ENCODE measurements at regions not wholly inside any gene's neighbourhood (a gene's known extent, or its start where the extent isn't known, plus 50 kb on each side); places are given as distances from the start of the nearest gene placed in this dataset.

- no peaks in the 10 kb centered on the region for H3K9me3 ChIP-seq (ENCODE audit: control insufficient read depth, insufficient read depth, low read length)
- H3K4me1 ChIP-seq (ENCODE audit: control insufficient read depth, insufficient read depth, low read length) = no peaks in the 10 kb centered on the region
- 69% methylated on average over 4 of the region's 4 CpGs for WGBS (ENCODE audit: insufficient coverage)
- DNase-seq (ENCODE audit: low read depth in 4 of 6, low spot score in 6 of 6) = no peak
- no peak overlapping the region for H3K27ac ChIP-seq (ENCODE audit: low read depth, low read length)
- no peaks in the 10 kb centered on the region for H3K27me3 ChIP-seq (ENCODE audit: control insufficient read depth, insufficient read depth, low read length)
- no peak overlapping the region for H3K4me3 ChIP-seq (ENCODE audit: low read depth, low read length)
- H3K36me3 ChIP-seq (ENCODE audit: control insufficient read depth, insufficient read depth, low read length) = no peaks in the 10 kb centered on the region
Measured at GRCh38 chr20:16953858-16954257, 205.7 kb downstream of the OTOR start.

- no peaks in the 10 kb centered on the region for H3K36me3 ChIP-seq (ENCODE audit: control insufficient read depth, insufficient read depth, low read length)
- no peak for DNase-seq (ENCODE audit: low read depth in 4 of 6, low spot score in 6 of 6)
- no peaks in the 10 kb centered on the region for H3K9me3 ChIP-seq (ENCODE audit: control insufficient read depth, insufficient read depth, low read length)
- WGBS (ENCODE audit: insufficient coverage) = 88% methylated on average over 2 of the region's 3 CpGs
- no peaks in the 10 kb centered on the region for H3K4me1 ChIP-seq (ENCODE audit: control insufficient read depth, insufficient read depth, low read length)
- no peaks in the 10 kb centered on the region for H3K27me3 ChIP-seq (ENCODE audit: control insufficient read depth, insufficient read depth, low read length)
- H3K4me3 ChIP-seq (ENCODE audit: low read depth, low read length) = no peak overlapping the region
- H3K27ac ChIP-seq (ENCODE audit: low read depth, low read length) = no peak overlapping the region
Measured at GRCh38 chr20:16955462-16955861, 207.3 kb downstream of the OTOR start.

DNA sequence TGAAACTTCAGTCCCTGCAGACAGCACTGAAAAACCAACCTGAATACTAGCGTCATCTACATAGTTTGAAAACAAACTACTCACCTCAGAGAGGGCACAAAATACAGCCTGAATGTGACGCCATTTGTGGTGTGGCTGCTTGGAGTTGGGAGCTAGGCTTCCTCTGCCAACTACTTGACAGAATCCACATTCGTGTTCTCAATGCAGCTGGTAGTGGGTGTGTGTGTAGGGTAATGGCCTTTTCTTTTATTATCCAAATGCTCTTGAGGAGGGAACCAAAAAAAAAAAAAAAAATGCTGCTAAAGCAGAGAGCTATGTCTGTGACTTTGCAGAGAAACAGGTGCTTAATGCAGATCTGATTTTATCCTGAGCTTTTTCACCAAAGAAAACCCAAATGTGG lies 207.8 kb downstream of the OTOR start:
- Histone ChIP-seq H3K36me3 (ENCODE audit: control insufficient read depth, insufficient read depth, low read length) (no peaks in the 10 kb centered on the region), H3K27ac (ENCODE audit: low read depth, low read length) (no peak overlapping the region), H3K4me3 (ENCODE audit: low read depth, low read length) (no peak overlapping the region), H3K9me3 (ENCODE audit: control insufficient read depth, insufficient read depth, low read length) (no peaks in the 10 kb centered on the region), H3K27me3 (ENCODE audit: control insufficient read depth, insufficient read depth, low read length) (no peaks in the 10 kb centered on the region), H3K4me1 (ENCODE audit: control insufficient read depth, insufficient read depth, low read length) (no peaks in the 10 kb centered on the region)
- no peak for DNase-seq (ENCODE audit: low read depth in 4 of 6, low spot score in 6 of 6)
- WGBS (ENCODE audit: insufficient coverage) = no CpG with 5 or more reads among the region's 3 CpGs

GRCh38 chr20:16965401-16965800 lies 217.2 kb downstream of the OTOR start:
- no peaks in the 10 kb centered on the region for H3K4me1 ChIP-seq (ENCODE audit: control insufficient read depth, insufficient read depth, low read length)
- H3K27me3 ChIP-seq (ENCODE audit: control insufficient read depth, insufficient read depth, low read length) = no peaks in the 10 kb centered on the region
- H3K27ac ChIP-seq (ENCODE audit: low read depth, low read length) = no peak overlapping the region
- H3K36me3 ChIP-seq (ENCODE audit: control insufficient read depth, insufficient read depth, low read length) = no peaks in the 10 kb centered on the region
- WGBS (ENCODE audit: insufficient coverage) = no CpG with 5 or more reads among the region's 2 CpGs
- H3K4me3 ChIP-seq (ENCODE audit: low read depth, low read length) = no peak overlapping the region
- no peak for DNase-seq (ENCODE audit: low read depth in 4 of 6, low spot score in 6 of 6)
- peaks cover 1% of the 10 kb centered on the region for H3K9me3 ChIP-seq (ENCODE audit: control insufficient read depth, insufficient read depth, low read length)

DNA sequence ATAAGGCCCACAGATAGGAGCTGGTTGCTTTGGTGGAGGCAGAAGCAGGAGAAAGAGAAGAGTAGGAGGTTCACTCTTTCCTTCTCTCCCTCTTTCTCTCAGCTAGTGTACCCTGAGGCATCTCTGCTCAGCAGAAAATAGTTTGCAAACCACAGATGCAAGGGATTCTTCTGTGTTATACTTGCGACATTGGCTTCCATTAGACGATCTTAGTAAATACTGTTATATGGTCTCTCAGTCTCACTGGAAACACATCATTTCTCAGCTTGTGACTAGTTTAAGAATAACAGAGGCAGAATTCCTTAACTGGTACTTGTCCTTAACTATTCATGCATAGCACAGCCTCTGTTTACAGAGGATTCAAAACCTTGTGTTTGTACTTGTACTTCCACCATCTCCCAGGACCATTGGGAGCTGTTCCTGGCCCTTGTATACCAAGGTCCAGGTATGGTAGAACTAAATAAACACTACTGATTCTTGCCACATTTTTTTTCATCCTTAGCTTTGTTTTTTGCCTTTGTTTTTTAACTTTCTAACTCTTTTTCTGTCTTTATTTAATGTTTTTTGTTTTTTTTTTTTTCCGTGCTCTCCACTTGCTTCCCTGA lies 218.2 kb downstream of the OTOR start:
- no peak overlapping the region for H3K27ac ChIP-seq (ENCODE audit: low read depth, low read length)
- no peaks in the 10 kb centered on the region for H3K4me1 ChIP-seq (ENCODE audit: control insufficient read depth, insufficient read depth, low read length)
- no peak overlapping the region for H3K4me3 ChIP-seq (ENCODE audit: low read depth, low read length)
- 60% methylated on average over 2 of the region's 3 CpGs for WGBS (ENCODE audit: insufficient coverage)
- peak in 1 of 6 donors; percentile 19 for DNase-seq (ENCODE audit: low read depth in 4 of 6, low spot score in 6 of 6)
- H3K36me3 ChIP-seq (ENCODE audit: control insufficient read depth, insufficient read depth, low read length) = no peaks in the 10 kb centered on the region
- H3K27me3 ChIP-seq (ENCODE audit: control insufficient read depth, insufficient read depth, low read length) = no peaks in the 10 kb centered on the region
- H3K9me3 ChIP-seq (ENCODE audit: control insufficient read depth, insufficient read depth, low read length) = no peaks in the 10 kb centered on the region

DNA sequence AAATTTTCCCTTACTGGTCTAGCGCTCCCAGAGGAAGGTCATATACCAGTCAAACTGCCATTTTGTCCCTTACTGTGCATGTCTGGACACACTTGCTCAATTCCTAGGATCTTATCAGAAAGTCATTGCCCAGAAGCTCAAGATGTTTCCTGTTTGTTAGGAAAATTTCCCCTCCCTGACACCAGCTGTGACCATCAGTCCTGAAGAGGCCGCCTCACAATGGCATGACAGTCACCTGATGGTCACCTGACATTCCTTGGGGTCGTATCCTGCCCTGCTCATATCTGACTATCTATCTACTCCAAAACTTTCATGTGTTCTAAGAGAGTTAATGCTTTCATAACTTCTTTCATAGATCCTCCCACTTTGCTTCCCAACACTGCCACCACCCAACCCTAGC lies 219.9 kb downstream of the OTOR start:
- 86% methylated on average over 1 of the region's 3 CpGs for WGBS (ENCODE audit: insufficient coverage)
- DNase-seq (ENCODE audit: low read depth in 4 of 6, low spot score in 6 of 6) = no peak
- Histone ChIP-seq H3K27ac (ENCODE audit: low read depth, low read length) (no peak overlapping the region), H3K27me3 (ENCODE audit: control insufficient read depth, insufficient read depth, low read length) (no peaks in the 10 kb centered on the region), H3K9me3 (ENCODE audit: control insufficient read depth, insufficient read depth, low read length) (no peaks in the 10 kb centered on the region), H3K36me3 (ENCODE audit: control insufficient read depth, insufficient read depth, low read length) (no peaks in the 10 kb centered on the region), H3K4me1 (ENCODE audit: control insufficient read depth, insufficient read depth, low read length) (no peaks in the 10 kb centered on the region), H3K4me3 (ENCODE audit: low read depth, low read length) (no peak overlapping the region)

- Histone ChIP-seq H3K4me1 (ENCODE audit: control insufficient read depth, insufficient read depth, low read length) (no peaks in the 10 kb centered on the region), H3K27me3 (ENCODE audit: control insufficient read depth, insufficient read depth, low read length) (no peaks in the 10 kb centered on the region), H3K36me3 (ENCODE audit: control insufficient read depth, insufficient read depth, low read length) (no peaks in the 10 kb centered on the region), H3K27ac (ENCODE audit: low read depth, low read length) (no peak overlapping the region), H3K4me3 (ENCODE audit: low read depth, low read length) (no peak overlapping the region), H3K9me3 (ENCODE audit: control insufficient read depth, insufficient read depth, low read length) (no peaks in the 10 kb centered on the region)
- WGBS (ENCODE audit: insufficient coverage) = no CpG with 5 or more reads among the region's 3 CpGs
- DNase-seq (ENCODE audit: low read depth in 4 of 6, low spot score in 6 of 6) = peak in 1 of 6 donors; percentile 51
Measured at GRCh38 chr20:16970776-16971175, 222.6 kb downstream of the OTOR start.

GRCh38 chr20:16974080-16974854 lies 226.1 kb downstream of the OTOR start:
- no peak overlapping the region for H3K27ac ChIP-seq (ENCODE audit: low read depth, low read length)
- no peaks in the 10 kb centered on the region for H3K36me3 ChIP-seq (ENCODE audit: control insufficient read depth, insufficient read depth, low read length)
- no peaks in the 10 kb centered on the region for H3K9me3 ChIP-seq (ENCODE audit: control insufficient read depth, insufficient read depth, low read length)
- H3K4me3 ChIP-seq (ENCODE audit: low read depth, low read length) = no peak overlapping the region
- no peaks in the 10 kb centered on the region for H3K4me1 ChIP-seq (ENCODE audit: control insufficient read depth, insufficient read depth, low read length)
- DNase-seq (ENCODE audit: low read depth in 4 of 6, low spot score in 6 of 6) = no peak
- no peaks in the 10 kb centered on the region for H3K27me3 ChIP-seq (ENCODE audit: control insufficient read depth, insufficient read depth, low read length)
- WGBS (ENCODE audit: insufficient coverage) = 96% methylated on average over 17 of the region's 20 CpGs

DNA sequence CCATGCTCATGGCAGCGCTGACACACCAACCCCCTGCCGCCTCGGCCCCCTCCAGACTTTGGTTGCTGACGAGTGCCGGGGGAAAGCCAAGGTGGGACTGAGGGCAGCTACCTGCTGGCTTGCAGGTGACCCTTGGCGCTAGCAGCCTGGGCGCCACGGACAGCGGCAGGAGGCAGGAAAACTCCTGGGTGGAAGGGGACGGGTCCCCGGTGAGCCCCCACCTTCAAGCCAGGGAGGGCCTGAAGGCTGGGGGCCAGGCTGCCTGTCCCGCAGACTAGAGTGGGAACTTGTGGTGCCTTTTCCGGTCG lies 226.7 kb downstream of the OTOR start:
- Histone ChIP-seq H3K36me3 (ENCODE audit: control insufficient read depth, insufficient read depth, low read length) (no peaks in the 10 kb centered on the region), H3K27me3 (ENCODE audit: control insufficient read depth, insufficient read depth, low read length) (no peaks in the 10 kb centered on the region), H3K27ac (ENCODE audit: low read depth, low read length) (no peak overlapping the region), H3K4me1 (ENCODE audit: control insufficient read depth, insufficient read depth, low read length) (no peaks in the 10 kb centered on the region), H3K4me3 (ENCODE audit: low read depth, low read length) (no peak overlapping the region), H3K9me3 (ENCODE audit: control insufficient read depth, insufficient read depth, low read length) (no peaks in the 10 kb centered on the region)
- 96% methylated on average over 14 of the region's 14 CpGs for WGBS (ENCODE audit: insufficient coverage)
- DNase-seq (ENCODE audit: low read depth in 4 of 6, low spot score in 6 of 6) = no peak

DNA sequence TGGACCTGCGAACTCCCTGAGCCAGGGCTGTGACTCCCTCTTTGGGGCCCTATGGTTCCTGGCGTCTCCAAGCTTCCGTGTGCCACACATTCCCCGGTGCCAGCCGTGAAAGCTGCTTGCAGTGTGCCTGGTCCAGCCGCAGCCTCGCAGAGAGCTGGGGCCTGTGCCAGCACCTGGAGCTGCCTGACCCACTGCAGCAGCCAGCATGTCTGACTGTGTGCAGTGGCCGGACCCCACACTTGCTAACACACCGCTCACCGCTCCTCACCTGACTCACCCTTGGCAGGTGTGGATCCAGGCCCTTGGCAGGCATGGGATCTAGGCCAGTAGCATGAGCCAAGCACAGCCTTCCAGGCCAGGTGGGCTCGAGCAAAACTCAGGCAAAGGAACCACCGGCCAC lies 227.5 kb downstream of the OTOR start:
- Histone ChIP-seq H3K36me3 (ENCODE audit: control insufficient read depth, insufficient read depth, low read length) (no peaks in the 10 kb centered on the region), H3K4me3 (ENCODE audit: low read depth, low read length) (no peak overlapping the region), H3K9me3 (ENCODE audit: control insufficient read depth, insufficient read depth, low read length) (no peaks in the 10 kb centered on the region), H3K4me1 (ENCODE audit: control insufficient read depth, insufficient read depth, low read length) (no peaks in the 10 kb centered on the region), H3K27me3 (ENCODE audit: control insufficient read depth, insufficient read depth, low read length) (no peaks in the 10 kb centered on the region), H3K27ac (ENCODE audit: low read depth, low read length) (no peak overlapping the region)
- DNase-seq (ENCODE audit: low read depth in 4 of 6, low spot score in 6 of 6) = no peak
- WGBS (ENCODE audit: insufficient coverage) = 82% methylated on average over 12 of the region's 12 CpGs
